ENCODE measurements at regions not wholly inside any gene's neighbourhood (a gene's known extent, or its start where the extent isn't known, plus 50 kb on each side); places are given as distances from the start of the nearest gene placed in this dataset.

- no peak for TF ChIP-seq CTCF (IDR thresholded peaks at IDR 0.05; ENCODE audit: insufficient read depth, low read depth, low read length)
- no peak for TF ChIP-seq EZH2 (IDR thresholded peaks at IDR 0.05; ENCODE audit: insufficient read depth, low read length)
Measured at GRCh38 chr18:46260879-46261143, 156.6 kb downstream of the HAUS1 start.

All from astrocyte (in vitro differentiated cells and primary cell).